NCI-H774 (cell line): ENCODE measurements at regions not wholly inside any gene's neighbourhood (a gene's known extent, or its start where the extent isn't known, plus 50 kb on each side); places are given as distances from the start of the nearest gene placed in this dataset.
"Not testable (repeated sequence)": the region's sequence is repeated elsewhere in the genome, so short reads cannot be mapped to it uniquely, and the experiment has no call there.

ENCODE experiments used
- DNase-seq: peaks from one replicate; lab custom pipeline; 2025; lab: John Stamatoyannopoulos, UW

GRCh38 chr6:121548131-121548530 lies 112.7 kb downstream of the GJA1 start:
- DNase-seq, result no peak

GRCh38 chr6:121549736-121550135 lies 114.3 kb downstream of the GJA1 start:
- DNase-seq, result no peak

GRCh38 chr6:121550491-121551010 lies 115.1 kb downstream of the GJA1 start:
- DNase-seq, result no peak

GRCh38 chr6:121555201-121555600 lies 119.8 kb downstream of the GJA1 start:
- no peak for DNase-seq

- not testable (repeated sequence) for DNase-seq
Observed at GRCh38 chr6:121556149-121556548, 120.7 kb downstream of the GJA1 start.

DNA sequence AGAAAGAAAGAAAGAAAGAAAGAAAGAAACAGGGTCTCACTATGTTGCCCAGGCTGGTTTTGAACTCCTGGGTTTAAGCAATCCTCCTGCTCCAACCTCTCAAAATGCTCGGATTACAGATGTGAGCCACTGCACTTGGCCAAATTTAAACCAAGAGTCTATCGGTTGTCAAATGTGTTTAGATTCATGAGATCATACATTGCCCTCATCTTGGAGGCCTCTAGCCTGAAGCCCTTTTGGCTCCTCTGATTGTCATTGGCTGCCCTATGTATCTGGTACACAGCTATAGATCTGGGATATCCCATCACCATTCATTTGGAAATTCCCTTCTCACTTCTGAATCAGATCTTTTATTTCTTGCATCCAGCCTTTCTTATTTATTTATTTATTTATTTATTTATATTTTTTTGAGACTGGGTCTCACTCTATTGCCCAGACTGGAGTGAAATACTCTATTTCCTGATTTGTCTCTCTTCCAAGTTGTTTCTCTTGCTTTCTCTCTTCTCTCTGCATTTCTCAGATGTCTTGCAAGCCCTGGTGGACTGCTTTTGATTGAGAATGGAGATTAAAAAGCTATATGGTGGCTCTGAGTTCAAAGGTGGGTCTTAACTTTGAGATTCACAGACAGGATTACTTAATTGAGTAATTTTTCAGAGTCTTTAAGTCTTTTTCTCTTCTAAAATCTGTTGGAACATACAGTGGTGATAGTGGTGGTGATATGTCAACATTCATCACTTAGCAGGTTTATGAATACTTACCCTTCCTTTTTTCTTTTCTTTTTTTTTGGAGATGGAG lies 121.9 kb downstream of the GJA1 start:
- DNase-seq, result no peak

DNA sequence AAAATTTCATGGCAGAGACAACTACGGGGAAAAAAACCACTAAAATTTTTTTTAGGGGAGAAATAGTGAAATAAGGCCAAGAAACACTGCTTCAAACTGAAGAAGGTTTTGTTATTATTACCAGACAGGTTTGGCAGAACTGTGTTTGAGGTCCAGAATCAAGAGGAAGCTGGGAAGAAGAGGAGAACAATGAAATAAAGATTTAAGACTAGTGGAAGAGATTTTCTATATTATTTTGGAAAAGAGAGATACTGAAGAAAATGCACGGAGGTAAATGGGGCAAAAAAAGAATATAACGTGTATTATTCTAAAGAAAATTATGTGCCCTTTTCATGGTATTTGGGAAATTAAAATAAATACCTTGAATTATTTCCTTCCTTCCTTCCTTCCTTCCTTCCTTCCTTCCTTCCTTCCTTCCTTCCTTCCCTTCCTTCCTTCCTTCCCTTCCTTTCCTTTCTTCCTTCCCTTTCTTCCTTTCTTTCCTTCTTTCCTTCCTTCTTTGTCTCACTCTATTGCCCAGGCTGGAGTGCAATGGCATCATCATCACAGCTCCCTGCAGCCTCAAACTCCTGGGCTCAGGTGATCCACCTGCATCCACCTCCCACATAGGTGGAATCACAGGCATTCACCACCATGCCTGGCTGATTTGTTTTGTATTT lies 124.3 kb downstream of the GJA1 start:
- DNase-seq, result no peak

- DNase-seq, result no peak
Observed at GRCh38 chr6:121560476-121560875, 125.0 kb downstream of the GJA1 start.

- DNase-seq, result no peak
Observed at GRCh38 chr6:121563286-121563685, 127.8 kb downstream of the GJA1 start.

DNA sequence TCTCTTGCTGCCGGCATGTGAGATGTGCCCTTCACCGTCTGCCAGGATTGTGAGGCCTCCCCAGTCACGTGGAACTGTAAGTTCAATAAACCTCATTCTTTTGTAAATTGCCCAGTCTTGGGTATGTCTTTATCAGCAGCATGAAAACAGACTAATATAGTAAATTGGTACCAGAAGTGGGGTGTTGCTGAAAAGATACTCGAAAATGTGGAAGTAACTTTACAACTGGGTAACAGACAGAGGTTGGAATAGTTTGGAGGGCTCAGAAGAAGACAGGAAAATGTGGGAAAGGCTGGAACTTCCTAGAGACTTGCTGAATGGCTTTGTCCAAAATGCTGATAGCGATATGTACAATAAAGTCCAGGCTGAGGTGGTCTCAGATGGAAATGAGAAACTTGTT lies 129.1 kb downstream of the GJA1 start:
- DNase-seq, result not testable (repeated sequence)

DNA sequence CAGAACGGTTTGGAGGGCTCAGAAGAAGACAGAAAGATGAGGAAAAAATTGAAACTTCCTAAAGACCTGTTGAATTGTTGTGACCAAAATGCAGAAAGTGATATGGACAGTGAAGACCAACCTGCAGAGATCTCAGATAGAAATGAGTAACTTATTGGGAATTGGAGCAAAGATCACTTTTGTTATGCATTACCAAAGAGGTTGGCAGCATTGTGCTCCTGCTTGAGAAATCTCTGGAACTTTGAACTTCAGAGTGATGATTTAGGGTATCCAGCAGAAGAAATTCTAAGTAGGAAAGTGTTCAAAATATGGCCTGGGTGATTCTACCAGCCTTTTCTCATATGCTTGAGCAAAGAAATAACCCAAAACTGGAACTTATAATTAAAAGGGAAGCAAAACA lies 136.0 kb downstream of the GJA1 start:
- DNase-seq, result no peak

- no peak for DNase-seq
Observed at GRCh38 chr6:121573481-121573880, 138.0 kb downstream of the GJA1 start.

DNA sequence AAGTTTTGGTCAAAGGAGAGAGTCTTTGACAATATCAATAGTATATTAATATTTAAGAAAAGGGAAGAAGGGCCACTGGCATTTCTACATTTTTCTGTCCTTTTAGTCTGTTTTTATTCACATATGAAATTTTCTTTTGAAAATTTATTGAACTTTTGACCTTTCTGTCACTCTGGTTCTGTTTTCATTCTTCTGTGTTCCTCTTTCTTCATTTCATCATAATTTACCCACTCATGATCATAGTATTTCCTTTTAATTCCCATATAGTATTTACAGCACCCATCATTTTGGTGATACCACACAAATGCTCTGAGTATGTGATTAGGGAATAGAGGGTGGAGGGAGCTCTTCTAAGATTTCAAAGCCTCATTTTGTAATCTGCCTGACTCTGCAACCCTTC lies 142.8 kb downstream of the GJA1 start:
- no peak for DNase-seq

DNA sequence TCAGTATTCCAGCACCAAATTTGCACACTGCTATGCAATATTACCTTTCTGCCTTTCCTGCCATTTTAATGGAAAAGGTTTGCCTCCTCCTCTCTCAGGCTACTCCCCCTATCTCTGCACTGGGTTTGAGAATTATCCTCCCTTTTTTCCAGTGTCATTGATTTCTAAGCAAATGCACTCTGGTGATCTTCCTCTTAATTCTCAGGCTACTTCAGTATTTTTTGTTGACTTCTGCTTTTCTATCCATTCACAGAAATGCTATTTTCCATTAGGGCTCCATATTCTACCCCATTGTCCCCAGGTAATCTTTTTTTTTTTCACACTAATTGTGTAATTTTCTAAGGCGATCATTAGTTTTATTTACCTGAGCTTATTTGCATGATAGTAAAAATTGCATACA lies 144.0 kb downstream of the GJA1 start:
- DNase-seq, result no peak

GRCh38 chr6:121581327-121581726 lies 145.9 kb downstream of the GJA1 start:
- no peak for DNase-seq

DNA sequence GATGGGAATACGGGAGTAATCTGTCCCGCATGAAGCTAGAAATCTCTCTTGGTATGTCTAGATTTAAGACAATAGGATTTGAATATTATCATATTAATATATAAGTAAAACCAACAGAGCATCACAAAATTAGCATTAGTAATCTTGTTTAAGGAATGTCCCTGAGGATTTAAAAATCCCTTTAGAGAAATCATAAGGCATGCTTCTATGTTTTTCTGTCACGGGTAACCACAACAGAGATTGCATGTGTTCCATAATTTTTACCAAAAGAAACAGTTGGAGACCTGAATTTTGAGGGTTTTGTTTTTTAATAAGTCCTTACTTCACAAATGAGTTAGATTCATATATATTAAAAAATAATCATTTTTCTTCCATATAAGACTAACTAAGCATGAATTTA lies 146.8 kb downstream of the GJA1 start:
- DNase-seq, result no peak

DNA sequence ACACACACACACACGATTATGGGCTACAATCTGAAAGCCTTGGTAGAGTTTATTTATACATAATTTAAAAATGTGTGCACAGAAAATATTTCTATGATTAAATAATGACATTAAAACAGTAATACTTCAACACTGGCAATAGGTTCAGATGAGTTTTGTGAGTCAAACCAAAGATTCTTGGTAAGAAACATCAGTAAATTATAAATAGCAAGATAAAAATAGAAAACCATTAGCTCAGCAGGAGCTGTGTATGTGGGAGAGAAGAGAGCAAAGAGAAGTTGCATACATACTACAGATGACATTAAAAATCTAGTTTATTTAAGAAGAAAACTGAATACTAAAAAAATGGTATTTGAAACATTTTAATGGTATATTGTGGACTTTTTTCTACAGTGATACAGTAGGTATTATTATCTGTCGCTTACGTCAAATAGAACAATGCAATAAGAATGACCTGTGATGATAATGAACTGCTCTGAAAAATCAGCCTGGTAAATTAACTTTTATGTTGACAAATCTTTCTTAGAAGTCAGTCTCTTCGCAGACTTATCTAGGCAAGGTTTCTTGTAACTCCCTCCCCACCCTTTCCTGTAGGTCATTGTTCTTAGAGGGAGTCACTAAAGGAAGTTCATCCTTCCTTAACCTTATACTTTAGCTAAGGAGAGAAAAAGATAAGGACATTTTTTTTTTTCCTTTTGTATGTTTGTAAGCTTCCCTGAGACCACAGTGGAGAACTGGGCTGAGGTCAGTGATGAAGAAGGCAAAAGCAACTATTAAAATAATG lies 149.3 kb downstream of the GJA1 start:
- DNase-seq, result no peak

GRCh38 chr6:121590438-121590837 lies 155.0 kb downstream of the GJA1 start:
- no peak for DNase-seq

- DNase-seq, result no peak
Observed at GRCh38 chr6:121590916-121591315, 155.5 kb downstream of the GJA1 start.

- no peak for DNase-seq
Observed at GRCh38 chr6:121592261-121592935, 157.0 kb downstream of the GJA1 start.

- DNase-seq, result peak; percentile 38
Observed at GRCh38 chr6:121593011-121593641, 157.7 kb downstream of the GJA1 start.

- DNase-seq, result no peak
Observed at GRCh38 chr6:121594053-121594452, 158.6 kb downstream of the GJA1 start.
